ENCODE measurements at regions not wholly inside any gene's neighbourhood (a gene's known extent, or its start where the extent isn't known, plus 50 kb on each side); places are given as distances from the start of the nearest gene placed in this dataset.

DNA sequence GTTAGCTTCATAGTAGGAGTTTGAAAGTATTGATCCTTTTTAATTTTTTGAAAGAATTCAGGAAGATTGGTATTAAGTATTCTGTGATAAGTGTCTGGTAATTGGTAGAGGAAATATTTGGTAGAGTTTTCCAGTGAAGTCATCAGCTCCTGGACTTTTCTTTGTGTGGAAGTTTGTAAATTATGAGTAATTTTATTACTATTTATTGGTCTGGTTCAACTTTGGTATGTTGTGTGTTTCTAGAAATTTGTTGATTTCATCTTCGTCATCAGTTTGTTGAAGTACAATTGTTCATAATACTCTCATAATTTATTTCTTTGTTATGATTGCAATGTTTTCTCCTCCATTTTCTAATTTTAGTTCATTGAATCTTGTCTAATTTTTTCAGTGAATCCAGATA, 832.0 kb downstream of the OTOL1 start:
- Histone ChIP-seq H3K9ac (ENCODE audit: low read depth, low read length) (no peak overlapping the region), H3K36me3 (ENCODE audit: insufficient read depth, low read length) (no peaks in the 10 kb centered on the region), H3K9me3 (ENCODE audit: insufficient read depth, low read depth, low read length) (peaks cover 5% of the 10 kb centered on the region; the same call in 1 of the 2 replicates), H3K4me1 (ENCODE audit: insufficient read depth, low read length) (no peaks in the 10 kb centered on the region), H3K4me3 (ENCODE audit: low read length) (no peak overlapping the region), H3K27ac (ENCODE audit: low read depth, low read length) (no peak overlapping the region), H3K27me3 (ENCODE audit: insufficient read depth, low read length) (no peaks in the 10 kb centered on the region)
- no CpG with 5 or more reads among the region's 1 CpG for WGBS

DNA sequence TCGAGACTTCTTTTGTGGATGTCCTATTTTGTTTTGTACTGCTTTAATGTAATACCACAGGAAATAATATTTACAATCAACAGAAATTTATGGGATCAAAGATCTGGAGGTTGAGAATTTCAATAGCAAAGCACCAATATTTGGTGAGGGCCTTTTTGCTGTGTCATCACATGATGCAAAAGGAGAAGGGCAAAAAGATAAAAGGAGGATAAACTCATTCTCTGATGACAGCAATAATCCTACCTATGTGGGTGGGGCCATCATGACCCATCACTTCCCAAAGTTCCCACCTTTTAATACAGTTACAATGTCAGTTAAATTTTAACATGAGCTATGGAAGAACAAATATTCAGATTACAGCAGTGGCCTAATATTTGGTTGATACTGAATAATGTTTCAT, 832.9 kb downstream of the OTOL1 start:
- whole genome bisulfite sequencing, result no CpG with 5 or more reads among the region's 1 CpG
- Histone ChIP-seq H3K36me3 (ENCODE audit: insufficient read depth, low read length) (no peaks in the 10 kb centered on the region), H3K27ac (ENCODE audit: low read depth, low read length) (no peak overlapping the region)

DNA sequence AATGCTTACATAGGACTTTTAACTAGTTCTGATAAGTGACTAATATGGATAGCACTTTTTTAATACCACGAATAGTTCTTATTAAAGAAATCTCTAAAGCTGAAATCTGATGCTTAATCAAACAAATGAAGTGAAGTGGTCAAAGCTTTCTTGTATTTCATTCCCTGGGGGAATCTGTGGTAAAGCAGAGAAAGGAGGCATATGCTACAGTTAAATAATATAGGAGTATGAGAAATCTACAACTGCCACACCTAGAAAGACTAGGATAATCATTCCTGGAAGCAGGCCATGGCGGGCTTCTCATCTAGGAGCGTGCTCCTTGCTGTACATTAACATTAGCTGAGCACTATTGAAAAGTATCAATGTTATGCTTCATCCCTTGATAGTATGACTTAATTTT, 835.7 kb downstream of the OTOL1 start:
- no peaks in the 10 kb centered on the region for H3K4me1 ChIP-seq (ENCODE audit: insufficient read depth, low read length)
- H3K9ac ChIP-seq (ENCODE audit: low read depth, low read length), result no peak overlapping the region
- 100% methylated on average over 1 of the region's 3 CpGs for WGBS
- no peak overlapping the region for H3K27ac ChIP-seq (ENCODE audit: low read depth, low read length)
- no peaks in the 10 kb centered on the region for H3K36me3 ChIP-seq (ENCODE audit: insufficient read depth, low read length)
- no peaks in the 10 kb centered on the region for H3K27me3 ChIP-seq (ENCODE audit: insufficient read depth, low read length)
- peaks cover 27% of the 10 kb centered on the region for H3K9me3 ChIP-seq (ENCODE audit: insufficient read depth, low read depth, low read length)
- no peak overlapping the region for H3K4me3 ChIP-seq (ENCODE audit: low read length)

More for the DNA sequence above, 832.9 kb downstream of the OTOL1 start:
- no peak overlapping the region for H3K9ac ChIP-seq (ENCODE audit: low read depth, low read length)
- H3K27me3 ChIP-seq (ENCODE audit: insufficient read depth, low read length), result no peaks in the 10 kb centered on the region
- H3K9me3 ChIP-seq (ENCODE audit: insufficient read depth, low read depth, low read length), result peaks cover 14% of the 10 kb centered on the region
- no peaks in the 10 kb centered on the region for H3K4me1 ChIP-seq (ENCODE audit: insufficient read depth, low read length)
- H3K4me3 ChIP-seq (ENCODE audit: low read length), result no peak overlapping the region

DNA sequence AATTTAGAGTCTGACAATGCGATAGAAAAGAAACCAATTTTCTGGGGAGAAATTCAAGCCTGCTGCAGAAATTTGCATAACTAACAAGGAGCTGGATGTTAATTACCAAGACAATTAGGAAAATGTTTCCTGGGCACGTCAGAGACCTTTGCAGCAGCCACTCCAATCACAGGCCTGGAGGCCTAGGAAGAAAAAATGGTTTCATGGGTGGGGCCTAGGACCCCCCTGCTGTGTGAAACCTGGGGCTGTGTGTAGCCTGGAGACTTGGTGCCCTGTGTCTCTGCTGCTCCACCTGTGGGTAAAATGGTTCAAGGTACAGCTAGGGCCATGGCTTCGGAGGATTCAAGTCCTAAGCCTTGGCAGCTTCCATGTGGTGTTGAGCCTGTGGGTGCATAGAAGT, 837.9 kb downstream of the OTOL1 start:
- no peak overlapping the region for H3K4me3 ChIP-seq (ENCODE audit: low read length)
- WGBS, result 93% methylated on average over 3 of the region's 3 CpGs
- H3K27me3 ChIP-seq (ENCODE audit: insufficient read depth, low read length), result no peaks in the 10 kb centered on the region
- H3K27ac ChIP-seq (ENCODE audit: low read depth, low read length), result no peak overlapping the region
- H3K9me3 ChIP-seq (ENCODE audit: insufficient read depth, low read depth, low read length), result peaks cover 30% of the 10 kb centered on the region
- H3K36me3 ChIP-seq (ENCODE audit: insufficient read depth, low read length), result no peaks in the 10 kb centered on the region
- no peak overlapping the region for H3K9ac ChIP-seq (ENCODE audit: low read depth, low read length)
- no peaks in the 10 kb centered on the region for H3K4me1 ChIP-seq (ENCODE audit: insufficient read depth, low read length)

DNA sequence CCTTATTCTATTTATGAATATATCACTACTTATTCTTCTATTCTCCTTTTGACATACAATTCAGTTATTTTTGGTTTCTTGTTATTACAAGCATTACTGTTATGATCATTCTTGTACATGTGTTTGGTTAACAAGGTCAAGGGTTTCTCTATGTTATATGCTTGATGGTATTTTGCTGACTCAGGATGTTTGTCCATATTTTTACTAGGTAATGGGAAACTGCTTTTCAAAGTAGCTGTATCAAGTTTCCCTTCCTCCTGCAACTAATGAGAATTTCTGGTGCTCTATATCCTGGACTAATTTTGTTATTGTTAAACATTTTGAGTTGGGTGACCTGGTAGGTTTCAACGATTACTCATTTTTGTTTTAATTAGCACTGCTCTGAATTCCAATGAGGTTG, 841.0 kb downstream of the OTOL1 start:
- H3K9me3 ChIP-seq (ENCODE audit: insufficient read depth, low read depth, low read length), result peaks cover 30% of the 10 kb centered on the region
- no CpG with 5 or more reads among the region's 1 CpG for WGBS
- no peak overlapping the region for H3K9ac ChIP-seq (ENCODE audit: low read depth, low read length)
- no peak overlapping the region for H3K27ac ChIP-seq (ENCODE audit: low read depth, low read length)
- no peaks in the 10 kb centered on the region for H3K36me3 ChIP-seq (ENCODE audit: insufficient read depth, low read length)
- H3K4me1 ChIP-seq (ENCODE audit: insufficient read depth, low read length), result no peaks in the 10 kb centered on the region
- H3K27me3 ChIP-seq (ENCODE audit: insufficient read depth, low read length), result no peaks in the 10 kb centered on the region
- H3K4me3 ChIP-seq (ENCODE audit: low read length), result no peak overlapping the region

DNA sequence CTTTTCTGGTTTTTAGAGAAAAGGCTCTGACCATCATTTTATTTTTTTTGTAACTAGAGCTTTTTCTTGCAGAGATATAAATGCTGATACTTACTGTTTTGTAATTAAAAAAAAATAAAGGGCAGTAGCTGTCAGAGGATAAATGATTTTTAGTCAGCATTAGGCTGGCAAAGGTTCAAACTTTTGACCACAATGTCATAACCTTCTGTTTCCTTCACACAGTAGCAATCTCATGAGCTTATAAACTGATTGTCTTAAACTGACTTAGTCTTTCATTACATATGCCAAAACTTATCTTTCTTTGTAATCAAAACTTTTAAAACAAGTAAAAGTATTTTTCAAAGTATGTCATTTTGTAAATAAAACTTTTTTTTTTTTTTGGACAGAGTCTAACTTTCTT, 841.9 kb downstream of the OTOL1 start:
- peaks cover 26% of the 10 kb centered on the region for H3K9me3 ChIP-seq (ENCODE audit: insufficient read depth, low read depth, low read length)
- no peaks in the 10 kb centered on the region for H3K4me1 ChIP-seq (ENCODE audit: insufficient read depth, low read length)
- no peak overlapping the region for H3K27ac ChIP-seq (ENCODE audit: low read depth, low read length)
- no peaks in the 10 kb centered on the region for H3K27me3 ChIP-seq (ENCODE audit: insufficient read depth, low read length)
- no peak overlapping the region for H3K9ac ChIP-seq (ENCODE audit: low read depth, low read length)
- no peaks in the 10 kb centered on the region for H3K36me3 ChIP-seq (ENCODE audit: insufficient read depth, low read length)
- no peak overlapping the region for H3K4me3 ChIP-seq (ENCODE audit: low read length)

DNA sequence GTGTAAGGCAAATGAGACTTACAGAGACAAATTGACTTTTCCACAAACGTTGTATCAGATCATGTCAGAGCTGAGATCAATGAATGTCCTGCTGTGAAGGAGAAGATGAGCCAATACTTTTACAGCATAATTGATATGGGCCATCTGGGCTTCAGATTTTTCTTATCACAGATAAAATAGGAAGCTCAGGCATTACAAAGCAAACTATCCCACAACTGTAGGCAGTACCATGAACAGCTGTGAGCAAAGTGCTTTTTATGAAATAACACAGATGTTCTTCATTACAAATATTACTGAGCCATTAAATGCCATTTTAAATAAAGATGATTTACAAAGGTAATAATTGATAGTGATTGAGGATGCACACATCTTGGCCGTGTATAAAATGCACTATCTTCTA, 852.3 kb downstream of the OTOL1 start:
- H3K9me3 ChIP-seq (ENCODE audit: insufficient read depth, low read depth, low read length), result no peaks in the 10 kb centered on the region
- H3K4me1 ChIP-seq (ENCODE audit: insufficient read depth, low read length), result no peaks in the 10 kb centered on the region
- no peak overlapping the region for H3K9ac ChIP-seq (ENCODE audit: low read depth, low read length)
- no peaks in the 10 kb centered on the region for H3K36me3 ChIP-seq (ENCODE audit: insufficient read depth, low read length)
- no peaks in the 10 kb centered on the region for H3K27me3 ChIP-seq (ENCODE audit: insufficient read depth, low read length)
- no peak overlapping the region for H3K27ac ChIP-seq (ENCODE audit: low read depth, low read length)
- H3K4me3 ChIP-seq (ENCODE audit: low read length), result no peak overlapping the region
- WGBS, result 90% methylated on average over 1 of the region's 2 CpGs

DNA sequence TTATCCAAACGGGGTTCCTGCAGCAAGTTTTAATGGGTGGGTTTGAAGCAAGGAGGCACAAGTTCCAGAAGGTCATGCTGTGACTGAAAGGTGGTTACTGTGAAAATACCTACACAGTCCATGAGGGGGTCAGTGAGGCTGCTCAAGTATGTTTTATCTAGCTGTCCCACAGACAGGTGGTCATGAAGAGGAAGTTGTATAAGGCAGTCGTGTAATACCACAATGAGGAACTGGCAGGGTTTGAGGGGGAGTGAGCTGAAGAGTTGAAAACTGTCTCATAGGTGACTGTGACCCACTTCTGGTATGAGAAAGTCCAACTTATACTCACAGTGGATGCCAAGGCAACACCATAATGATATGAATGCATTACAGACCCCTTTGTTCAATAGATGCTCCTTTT, 856.8 kb downstream of the OTOL1 start:
- H3K4me1 ChIP-seq (ENCODE audit: insufficient read depth, low read length), result no peaks in the 10 kb centered on the region
- WGBS, result 94% methylated on average over 2 of the region's 2 CpGs
- H3K27ac ChIP-seq (ENCODE audit: low read depth, low read length), result no peak overlapping the region
- H3K9ac ChIP-seq (ENCODE audit: low read depth, low read length), result no peak overlapping the region
- no peaks in the 10 kb centered on the region for H3K27me3 ChIP-seq (ENCODE audit: insufficient read depth, low read length)
- no peak overlapping the region for H3K4me3 ChIP-seq (ENCODE audit: low read length)
- H3K36me3 ChIP-seq (ENCODE audit: insufficient read depth, low read length), result no peaks in the 10 kb centered on the region
- H3K9me3 ChIP-seq (ENCODE audit: insufficient read depth, low read depth, low read length), result no peaks in the 10 kb centered on the region

DNA sequence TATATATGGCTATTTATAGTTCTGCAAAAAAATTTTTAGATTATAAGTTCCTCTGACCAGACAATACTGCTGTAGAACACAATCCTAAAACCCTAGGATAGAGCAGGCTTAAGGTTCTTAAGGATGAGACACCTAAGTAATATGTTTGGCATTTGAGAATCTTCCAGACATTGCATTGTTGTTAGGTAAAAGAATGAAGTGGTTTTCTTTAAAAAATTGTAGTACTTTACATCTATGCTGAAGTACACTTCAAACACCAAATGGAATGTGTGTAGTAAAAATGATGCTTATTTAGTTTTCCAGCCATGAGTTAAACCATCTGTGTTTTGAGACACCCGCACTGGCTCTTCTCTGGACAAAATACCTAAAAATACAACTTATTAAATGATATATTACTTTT, 857.7 kb downstream of the OTOL1 start:
- Histone ChIP-seq H3K4me3 (ENCODE audit: low read length) (no peak overlapping the region), H3K27ac (ENCODE audit: low read depth, low read length) (no peak overlapping the region), H3K27me3 (ENCODE audit: insufficient read depth, low read length) (no peaks in the 10 kb centered on the region), H3K36me3 (ENCODE audit: insufficient read depth, low read length) (no peaks in the 10 kb centered on the region), H3K9ac (ENCODE audit: low read depth, low read length) (no peak overlapping the region), H3K9me3 (ENCODE audit: insufficient read depth, low read depth, low read length) (no peaks in the 10 kb centered on the region), H3K4me1 (ENCODE audit: insufficient read depth, low read length) (no peaks in the 10 kb centered on the region)
- no CpG with 5 or more reads among the region's 1 CpG for WGBS

DNA sequence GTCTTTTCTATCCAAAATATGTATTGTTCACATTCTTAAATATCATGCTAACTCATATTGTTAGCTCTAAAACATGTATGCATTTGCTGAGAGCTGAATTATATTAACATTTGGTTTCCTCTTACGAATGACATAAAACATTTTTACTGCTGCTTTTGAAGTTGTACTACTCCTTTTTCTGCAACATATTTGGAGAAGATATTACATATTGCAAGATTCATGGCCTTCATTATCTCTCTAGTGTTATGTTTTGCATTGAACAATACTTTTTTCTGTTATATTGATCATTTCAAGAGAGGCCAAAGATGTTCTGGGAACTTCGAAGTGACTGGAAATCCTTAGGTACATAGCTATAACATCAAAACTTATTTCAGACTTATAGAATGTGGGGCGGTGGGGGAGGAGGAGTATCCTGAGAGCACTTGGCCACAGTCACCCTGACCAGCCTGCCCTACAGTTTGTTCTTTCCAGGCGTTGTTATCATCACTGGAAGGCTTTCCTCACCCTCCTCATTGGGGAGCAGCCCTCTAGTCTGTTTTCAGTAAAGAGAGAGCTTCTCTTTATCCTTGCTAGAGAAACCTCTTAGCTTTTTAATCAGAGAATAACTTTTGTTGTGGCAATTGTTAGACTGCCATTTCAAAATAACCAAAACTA, 868.6 kb downstream of the OTOL1 start:
- Histone ChIP-seq H3K27me3 (ENCODE audit: insufficient read depth, low read length) (no peaks in the 10 kb centered on the region), H3K4me3 (ENCODE audit: low read length) (no peak overlapping the region), H3K36me3 (ENCODE audit: insufficient read depth, low read length) (no peaks in the 10 kb centered on the region), H3K9ac (ENCODE audit: low read depth, low read length) (no peak overlapping the region), H3K9me3 (ENCODE audit: insufficient read depth, low read depth, low read length) (no peaks in the 10 kb centered on the region), H3K27ac (ENCODE audit: low read depth, low read length) (no peak overlapping the region), H3K4me1 (ENCODE audit: insufficient read depth, low read length) (no peaks in the 10 kb centered on the region)
- 92% methylated on average over 3 of the region's 4 CpGs for WGBS

DNA sequence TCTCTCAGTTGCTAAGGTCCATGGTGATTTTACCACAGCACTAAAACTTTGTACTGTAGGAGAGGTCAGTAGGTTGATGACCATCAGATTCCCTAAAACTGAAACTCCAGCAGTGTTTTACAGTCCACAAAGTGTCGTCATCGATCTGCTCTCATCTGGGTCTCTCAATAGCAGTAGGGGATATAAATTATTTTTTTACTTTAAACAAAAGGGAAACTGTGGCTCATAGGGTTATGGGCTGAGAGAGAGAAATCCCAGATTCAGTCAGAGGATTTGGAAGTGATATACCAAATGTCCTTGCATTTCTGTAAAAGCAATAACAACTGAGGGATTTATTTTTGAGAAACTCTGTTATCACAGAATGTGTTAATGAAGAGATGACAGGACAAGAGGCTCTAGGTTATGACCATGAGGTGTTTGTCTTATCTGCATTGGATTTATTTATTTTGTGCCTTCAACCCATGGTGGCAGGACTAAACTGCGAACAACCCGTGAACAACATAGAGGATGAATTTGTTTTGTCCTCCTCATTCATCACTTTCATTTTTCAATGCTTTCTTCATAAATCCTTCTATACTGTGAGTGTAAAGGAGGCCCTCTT, 869.7 kb downstream of the OTOL1 start:
- Histone ChIP-seq H3K9ac (ENCODE audit: low read depth, low read length) (no peak overlapping the region), H3K27ac (ENCODE audit: low read depth, low read length) (no peak overlapping the region), H3K4me1 (ENCODE audit: insufficient read depth, low read length) (no peaks in the 10 kb centered on the region), H3K4me3 (ENCODE audit: low read length) (no peak overlapping the region), H3K36me3 (ENCODE audit: insufficient read depth, low read length) (no peaks in the 10 kb centered on the region), H3K27me3 (ENCODE audit: insufficient read depth, low read length) (no peaks in the 10 kb centered on the region), H3K9me3 (ENCODE audit: insufficient read depth, low read depth, low read length) (no peaks in the 10 kb centered on the region)
- 96% methylated on average over 2 of the region's 4 CpGs for WGBS

Measured in HUES64 (cell line).